Vagina (tissue), 2 donors: ENCODE measurements at regions not wholly inside any gene's neighbourhood (a gene's known extent, or its start where the extent isn't known, plus 50 kb on each side); places are given as distances from the start of the nearest gene placed in this dataset.

Source experiments
- DNase-seq, 2 donors: peaks; one replicate each; pipeline ENCODE4 v3.0.0-alpha.2; 2017; ENCODE audit errors: extremely low spot score in 2 of 2
- H3K27ac ChIP-seq: fragments of 200-600 bp; sonication (generic); one replicate; pipeline ENCODE4 v1.5.1; 2019
- H3K27me3 ChIP-seq: fragments of 200-600 bp; sonication (generic); one replicate; pipeline ENCODE4 v1.5.1; 2019
- H3K36me3 ChIP-seq, 2 donors: fragments of 200-600 bp; sonication (generic); one replicate each; pipeline ENCODE4 v1.5.1; 2017 to 2019
- H3K4me1 ChIP-seq: fragments of 200-600 bp; sonication (generic); one replicate; pipeline ENCODE4 v1.5.1; 2019
- H3K4me3 ChIP-seq, 2 donors: fragments of 200-600 bp; sonication (generic); 1 replicate in 1 of 2; 2 replicates in 1 of 2; pipeline ENCODE4 v1.5.1; 2016 to 2019
- H3K9me3 ChIP-seq: fragments of 200-600 bp; sonication (generic); one replicate; pipeline ENCODE4 v1.5.1; 2019
- CTCF ChIP-seq, 3 experiments: fragments of 450-650 bp in 2 of 3; fragments of 200-600 bp in 1 of 3; sonication (generic) in 1 of 3; IDR thresholded peaks; one replicate each; pipeline ENCODE4 v1.5.1; 2017 to 2019; ENCODE audit warnings: antibody characterized with exemption in 3 of 3, mild to moderate bottlenecking in 2 of 3, moderate library complexity in 2 of 3
- POLR2A ChIP-seq, 2 donors: fragments of 450-650 bp; IDR thresholded peaks; one replicate each; pipeline ENCODE4 v1.6.1; 2017; ENCODE audit warnings: antibody characterized with exemption in 2 of 2, mild to moderate bottlenecking in 2 of 2, moderate library complexity in 2 of 2
- POLR2AphosphoS5 ChIP-seq, 2 donors: sonication (generic); formaldehyde crosslinking; IDR thresholded peaks; one replicate each; pipeline ENCODE4 v1.9.0; 2017; ENCODE audit warnings: antibody characterized with exemption in 2 of 2, mild to moderate bottlenecking in 2 of 2, low read depth in 1 of 2; ENCODE audit not compliant: insufficient read depth in 1 of 2
- intact Hi-C: fragments of 100-400 bp; cut with DNase I; formaldehyde crosslinking; loops from one replicate; pipeline ENCODE4 v1.15.1; 2023

- intact Hi-C loops, result no loop called here
Observed at GRCh38 chr9:106766616-106767015, 96.3 kb upstream of the ZNF462 start.

GRCh38 chr9:106769331-106769730 is 93.6 kb upstream of the ZNF462 start:
- Histone ChIP-seq H3K4me1 (peaks cover 13% of the 10 kb centered on the region), H3K27me3 (no peaks in the 10 kb centered on the region), H3K9me3 (no peaks in the 10 kb centered on the region), H3K4me3 (no peak overlapping the region), H3K27ac (no peak overlapping the region), H3K36me3 (no peaks in the 10 kb centered on the region)
- intact Hi-C loops, result no loop called here
- no peak for DNase-seq
- TF ChIP-seq CTCF (IDR thresholded peaks at IDR 0.05), result no peak
- TF ChIP-seq POLR2AphosphoS5 (IDR thresholded peaks at IDR 0.05; ENCODE audit: insufficient read depth in 1 of 2, low read depth in 1 of 2), result no peak

More at GRCh38 chr9:106766616-106767015, 96.3 kb upstream of the ZNF462 start:
- H3K4me3 ChIP-seq, result no peak overlapping the region
- DNase-seq, result no peak
- no peaks in the 10 kb centered on the region for H3K9me3 ChIP-seq
- H3K36me3 ChIP-seq, result no peaks in the 10 kb centered on the region
- H3K27me3 ChIP-seq, result no peaks in the 10 kb centered on the region
- H3K27ac ChIP-seq, result no peak overlapping the region
- TF ChIP-seq POLR2A (IDR thresholded peaks at IDR 0.05) (no peak), CTCF (IDR thresholded peaks at IDR 0.05) (no peak), POLR2AphosphoS5 (IDR thresholded peaks at IDR 0.05; ENCODE audit: insufficient read depth in 1 of 2, low read depth in 1 of 2) (no peak)
- H3K4me1 ChIP-seq, result no peaks in the 10 kb centered on the region

GRCh38 chr9:106771608-106772007 is 91.4 kb upstream of the ZNF462 start:
- Histone ChIP-seq H3K27ac (no peak overlapping the region), H3K4me3 (no peak overlapping the region), H3K27me3 (no peaks in the 10 kb centered on the region), H3K4me1 (peaks cover 13% of the 10 kb centered on the region), H3K36me3 (no peaks in the 10 kb centered on the region), H3K9me3 (no peaks in the 10 kb centered on the region)
- no peak for TF ChIP-seq POLR2AphosphoS5 (IDR thresholded peaks at IDR 0.05; ENCODE audit: insufficient read depth in 1 of 2, low read depth in 1 of 2)
- TF ChIP-seq CTCF (IDR thresholded peaks at IDR 0.05), result no peak
- TF ChIP-seq POLR2A (IDR thresholded peaks at IDR 0.05), result no peak
- intact Hi-C loops, result no loop called here
- no peak for DNase-seq

GRCh38 chr9:106772523-106773290 is 90.3 kb upstream of the ZNF462 start:
- TF ChIP-seq POLR2A (IDR thresholded peaks at IDR 0.05) (no peak), POLR2AphosphoS5 (IDR thresholded peaks at IDR 0.05; ENCODE audit: insufficient read depth in 1 of 2, low read depth in 1 of 2) (no peak), CTCF (IDR thresholded peaks at IDR 0.05) (no peak)
- intact Hi-C loops, result no loop called here
- Histone ChIP-seq H3K4me3 (no peak overlapping the region), H3K36me3 (no peaks in the 10 kb centered on the region), H3K9me3 (no peaks in the 10 kb centered on the region), H3K27ac (no peak overlapping the region), H3K4me1 (peaks cover 13% of the 10 kb centered on the region), H3K27me3 (no peaks in the 10 kb centered on the region)
- DNase-seq, result no peak

- peaks cover 13% of the 10 kb centered on the region for H3K4me1 ChIP-seq
- no peak for DNase-seq
- TF ChIP-seq POLR2A (IDR thresholded peaks at IDR 0.05), result no peak
- no peak for TF ChIP-seq POLR2AphosphoS5 (IDR thresholded peaks at IDR 0.05; ENCODE audit: insufficient read depth in 1 of 2, low read depth in 1 of 2)
- TF ChIP-seq CTCF (IDR thresholded peaks at IDR 0.05), result no peak
- no peaks in the 10 kb centered on the region for H3K27me3 ChIP-seq
- no peak overlapping the region for H3K4me3 ChIP-seq
- H3K36me3 ChIP-seq, result no peaks in the 10 kb centered on the region
- H3K27ac ChIP-seq, result no peak overlapping the region
- intact Hi-C loops, result no loop called here
- no peaks in the 10 kb centered on the region for H3K9me3 ChIP-seq
Observed at GRCh38 chr9:106773750-106774149, 89.2 kb upstream of the ZNF462 start.
